ENCODE measurements at regions not wholly inside any gene's neighbourhood (a gene's known extent, or its start where the extent isn't known, plus 50 kb on each side); places are given as distances from the start of the nearest gene placed in this dataset.
A peak's percentile ranks its signal among the peaks of the same experiment; 100 is the strongest.

GRCh38 chr2:18171191-18172139 lies 293.0 kb downstream of the KCNS3 start:
- no peak for DNase-seq

GRCh38 chr2:18170642-18171041 lies 292.2 kb downstream of the KCNS3 start:
- no peak for DNase-seq

- DNase-seq: no peak
These were observed 291.4 kb downstream of the KCNS3 start for GRCh38 chr2:18169893-18170175.

- DNase-seq: no peak
These were observed 290.8 kb downstream of the KCNS3 start for GRCh38 chr2:18169121-18169892.

- DNase-seq: no peak
These were observed 289.4 kb downstream of the KCNS3 start for GRCh38 chr2:18167871-18168270.

GRCh38 chr2:18161681-18162080 lies 283.2 kb downstream of the KCNS3 start:
- DNase-seq: no peak

GRCh38 chr2:18159896-18160295 lies 281.4 kb downstream of the KCNS3 start:
- no peak for DNase-seq

- DNase-seq: no peak
These were observed 278.0 kb downstream of the KCNS3 start for GRCh38 chr2:18156421-18156820.

GRCh38 chr2:18156002-18156401 lies 277.5 kb downstream of the KCNS3 start:
- DNase-seq: no peak

- DNase-seq: no peak
These were observed 276.3 kb downstream of the KCNS3 start for GRCh38 chr2:18154812-18155211.

GRCh38 chr2:18154259-18154658 lies 275.8 kb downstream of the KCNS3 start:
- DNase-seq: no peak

GRCh38 chr2:18153741-18154140 lies 275.3 kb downstream of the KCNS3 start:
- no peak for DNase-seq

GRCh38 chr2:18151237-18151636 lies 272.8 kb downstream of the KCNS3 start:
- no peak for DNase-seq

GRCh38 chr2:18149660-18150246 lies 271.3 kb downstream of the KCNS3 start:
- DNase-seq: peak; percentile 21

GRCh38 chr2:18136881-18137475 lies 258.5 kb downstream of the KCNS3 start:
- DNase-seq: no peak

GRCh38 chr2:18133310-18133709 lies 254.8 kb downstream of the KCNS3 start:
- DNase-seq: no peak

- DNase-seq: no peak
These were observed 254.2 kb downstream of the KCNS3 start for GRCh38 chr2:18132697-18133096.

GRCh38 chr2:18131761-18132160 lies 253.3 kb downstream of the KCNS3 start:
- no peak for DNase-seq

- no peak for DNase-seq
These were observed 250.9 kb downstream of the KCNS3 start for GRCh38 chr2:18129348-18129747.

- DNase-seq: no peak
These were observed 246.8 kb downstream of the KCNS3 start for GRCh38 chr2:18125303-18125702.

GRCh38 chr2:18124116-18124835 lies 245.8 kb downstream of the KCNS3 start:
- no peak for DNase-seq

- no peak for DNase-seq
These were observed 245.1 kb downstream of the KCNS3 start for GRCh38 chr2:18123577-18123976.

GRCh38 chr2:18123211-18123570 lies 244.7 kb downstream of the KCNS3 start:
- DNase-seq: no peak

Measured in CD4-positive, alpha-beta T cell treated with Interleukin-4 for 4 hours (primary cell).